Stimulated activated CD4-positive, alpha-beta T cell treated with anti-CD3 and anti-CD28 coated beads, TNF-alpha, amount 100 ng/mL, for 24 hours (primary cell): ENCODE measurements at regions not wholly inside any gene's neighbourhood (a gene's known extent, or its start where the extent isn't known, plus 50 kb on each side); places are given as distances from the start of the nearest gene placed in this dataset.
"Not testable (repeated sequence)": the region's sequence is repeated elsewhere in the genome, so short reads cannot be mapped to it uniquely, and the experiment has no call there.

Experiments used
- DNase-seq, 3 experiments: peaks; one replicate each; pipeline ENCODE4 v3.0.0-alpha.2; 2020; ENCODE audit warnings: low read depth in 3 of 3

- no peak for DNase-seq
Observed at GRCh38 chr6:3920321-3920720, 71.1 kb downstream of the FAM50B start.

GRCh38 chr6:3921663-3922062, 72.5 kb downstream of the FAM50B start:
- no peak for DNase-seq

- not testable (repeated sequence) for DNase-seq
Observed at GRCh38 chr6:3922619-3923018, 73.4 kb downstream of the FAM50B start.

- not testable (repeated sequence) for DNase-seq
Observed at GRCh38 chr6:3925223-3926149, 76.3 kb downstream of the FAM50B start.

- DNase-seq, result no peak
Observed at GRCh38 chr6:3926150-3926482, 76.9 kb downstream of the FAM50B start.

GRCh38 chr6:3928111-3928510, 78.9 kb downstream of the FAM50B start:
- DNase-seq, result no peak

- no peak for DNase-seq
Observed at GRCh38 chr6:3929281-3929798, 80.2 kb downstream of the FAM50B start.

GRCh38 chr6:3937438-3937837, 88.3 kb downstream of the FAM50B start:
- no peak for DNase-seq

GRCh38 chr6:3938715-3939367, 89.7 kb downstream of the FAM50B start:
- DNase-seq, result no peak

GRCh38 chr6:3939368-3939958, 90.3 kb downstream of the FAM50B start:
- DNase-seq, result no peak

GRCh38 chr6:3939964-3940363, 90.8 kb downstream of the FAM50B start:
- no peak for DNase-seq

GRCh38 chr6:3940703-3941102, 91.5 kb downstream of the FAM50B start:
- no peak for DNase-seq

- DNase-seq, result no peak
Observed at GRCh38 chr6:3943331-3943765, 94.2 kb downstream of the FAM50B start.

- DNase-seq, result no peak
Observed at GRCh38 chr6:3944246-3944645, 95.1 kb downstream of the FAM50B start.

GRCh38 chr6:3946778-3947177, 97.6 kb downstream of the FAM50B start:
- DNase-seq, result no peak

- no peak for DNase-seq
Observed at GRCh38 chr6:3948866-3949265, 99.7 kb downstream of the FAM50B start.

GRCh38 chr6:3949521-3949920, 100.3 kb downstream of the FAM50B start:
- DNase-seq, result no peak

- no peak for DNase-seq
Observed at GRCh38 chr6:3956054-3956453, 106.9 kb downstream of the FAM50B start.

GRCh38 chr6:3957321-3957720, 108.1 kb downstream of the FAM50B start:
- DNase-seq, result no peak

GRCh38 chr6:3958255-3958654, 109.1 kb downstream of the FAM50B start:
- no peak for DNase-seq

GRCh38 chr6:3959385-3959784, 110.2 kb downstream of the FAM50B start:
- no peak for DNase-seq

- DNase-seq, result no peak
Observed at GRCh38 chr6:3960754-3961361, 111.7 kb downstream of the FAM50B start.
